Muscle of back (tissue), 3 donors: ENCODE measurements at regions not wholly inside any gene's neighbourhood (a gene's known extent, or its start where the extent isn't known, plus 50 kb on each side); places are given as distances from the start of the nearest gene placed in this dataset.

Source experiments
- DNase-seq, 3 donors: peaks; one replicate each; pipeline versions ENCODE4 v3.0.0 to v3.0.0-alpha.2; 2013

DNA sequence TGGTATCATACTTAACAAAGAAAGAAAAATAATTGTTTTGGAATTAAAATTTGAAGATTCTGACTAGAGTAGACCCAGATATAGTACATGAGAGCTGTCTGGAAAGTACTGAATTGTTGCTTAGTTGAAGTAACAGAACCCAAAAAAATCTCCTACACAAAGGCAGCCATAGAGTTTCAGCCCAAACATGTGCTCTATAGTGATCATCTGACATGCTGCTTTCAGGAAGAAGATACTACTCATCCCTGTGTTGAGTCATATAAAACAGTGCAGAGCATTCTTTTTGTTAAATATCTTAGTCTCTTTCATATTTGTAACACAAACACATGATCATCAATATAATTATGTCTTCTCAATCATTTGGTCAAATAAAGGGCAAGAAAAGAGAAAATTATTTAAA lies 84.8 kb upstream of the PTPRM start:
- no peak for DNase-seq

GRCh38 chr18:7485616-7486015 lies 81.5 kb upstream of the PTPRM start:
- DNase-seq: no peak

- no peak for DNase-seq
Observed at GRCh38 chr18:7488571-7488970, 78.5 kb upstream of the PTPRM start.

DNA sequence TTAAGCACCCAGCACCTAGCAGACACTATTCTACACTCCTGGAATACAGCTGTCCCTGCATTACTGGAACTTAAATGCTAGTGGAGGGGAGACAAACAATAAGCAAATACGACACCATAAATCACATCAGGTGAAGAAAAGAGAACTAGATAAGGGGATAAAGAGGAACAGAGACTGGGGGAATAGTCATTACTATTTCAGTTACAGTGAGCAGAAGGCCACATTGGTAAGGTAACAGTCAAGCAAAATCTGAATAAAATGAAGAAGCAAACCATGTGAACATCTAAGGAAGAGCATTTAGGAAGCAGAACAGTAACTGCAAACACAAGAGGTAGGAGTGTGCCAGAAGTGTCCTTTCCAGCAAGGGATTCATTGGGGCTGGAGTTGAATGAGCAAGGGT lies 77.0 kb upstream of the PTPRM start:
- DNase-seq: no peak

DNA sequence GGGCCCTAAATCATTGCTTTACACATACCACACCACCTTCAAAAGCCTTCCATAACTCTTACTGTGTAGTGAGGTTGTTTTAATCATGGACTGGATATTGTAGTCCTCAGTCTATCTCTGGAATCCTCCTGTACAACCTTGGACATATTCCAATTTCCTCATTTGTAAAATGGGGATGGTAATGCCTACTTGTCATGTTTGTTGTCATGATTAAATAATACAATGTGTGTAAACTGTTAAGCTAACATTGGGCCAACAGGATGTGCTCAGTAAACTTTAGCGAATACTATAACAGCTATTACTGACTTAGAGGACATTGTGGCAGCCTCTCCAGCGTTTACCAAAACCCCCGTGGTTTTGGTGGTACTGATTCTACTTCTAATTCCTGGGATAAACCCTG lies 74.7 kb upstream of the PTPRM start:
- no peak for DNase-seq

DNA sequence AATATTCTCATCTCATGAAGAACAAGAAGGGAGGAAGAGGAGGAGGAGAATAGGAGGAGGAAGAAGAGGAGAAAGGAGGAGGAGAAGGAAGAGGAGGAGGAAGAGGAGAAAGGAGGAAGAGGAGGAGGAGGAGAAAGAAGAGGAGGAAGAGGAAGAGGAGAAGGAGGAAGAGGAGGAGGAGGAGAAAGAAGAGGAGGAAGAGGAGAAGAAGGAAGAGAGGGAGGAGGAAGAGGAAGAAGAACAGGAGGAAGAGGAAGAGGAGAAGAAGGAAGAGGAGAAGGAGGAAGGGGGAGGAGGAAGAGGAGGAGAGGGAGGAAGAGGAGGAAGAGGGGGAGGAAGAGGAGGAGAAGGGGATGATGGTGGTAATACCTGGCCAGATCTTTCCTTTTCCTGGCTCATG lies 70.0 kb upstream of the PTPRM start:
- no peak for DNase-seq

DNA sequence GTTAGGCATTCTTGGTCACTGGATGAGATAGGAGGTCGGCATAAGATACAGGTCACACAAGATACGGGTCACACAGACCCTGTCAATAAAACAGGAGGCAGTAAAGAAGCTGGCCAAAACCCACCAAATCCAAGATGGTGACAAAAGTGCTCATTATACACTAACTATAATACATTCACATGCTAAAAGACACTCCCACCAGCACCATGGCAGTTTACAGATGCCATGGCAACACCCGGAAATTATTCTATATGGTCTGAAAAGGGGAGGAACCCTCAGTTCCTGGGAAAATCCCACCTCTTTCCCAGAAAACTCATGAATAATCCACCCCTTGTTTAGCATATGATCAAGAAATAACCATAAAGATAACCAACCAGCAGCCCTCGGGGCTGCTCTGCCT lies 56.0 kb upstream of the PTPRM start:
- no peak for DNase-seq

GRCh38 chr18:7512348-7512747 lies 54.8 kb upstream of the PTPRM start:
- DNase-seq: peak in 2 of 3 donors; percentile 6 to 10

DNA sequence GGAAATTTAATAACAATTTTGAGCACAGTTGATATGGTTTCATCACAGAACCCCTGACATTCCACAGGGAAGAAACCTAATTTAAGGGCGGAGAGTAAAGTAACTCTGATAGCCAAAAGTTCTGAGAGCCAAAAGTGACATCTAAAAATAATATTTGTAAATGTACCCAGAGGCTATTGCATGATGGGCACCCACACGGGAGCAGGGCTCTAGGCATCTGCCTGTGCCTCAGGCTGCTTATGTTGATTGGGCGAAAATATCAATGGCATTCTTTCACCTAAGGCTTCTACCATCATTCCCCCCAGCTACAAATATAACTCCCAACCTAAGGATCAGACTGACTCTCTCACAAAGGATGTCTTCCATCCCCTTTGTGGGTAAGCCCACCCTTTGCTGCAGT lies 54.1 kb upstream of the PTPRM start:
- DNase-seq: no peak

DNA sequence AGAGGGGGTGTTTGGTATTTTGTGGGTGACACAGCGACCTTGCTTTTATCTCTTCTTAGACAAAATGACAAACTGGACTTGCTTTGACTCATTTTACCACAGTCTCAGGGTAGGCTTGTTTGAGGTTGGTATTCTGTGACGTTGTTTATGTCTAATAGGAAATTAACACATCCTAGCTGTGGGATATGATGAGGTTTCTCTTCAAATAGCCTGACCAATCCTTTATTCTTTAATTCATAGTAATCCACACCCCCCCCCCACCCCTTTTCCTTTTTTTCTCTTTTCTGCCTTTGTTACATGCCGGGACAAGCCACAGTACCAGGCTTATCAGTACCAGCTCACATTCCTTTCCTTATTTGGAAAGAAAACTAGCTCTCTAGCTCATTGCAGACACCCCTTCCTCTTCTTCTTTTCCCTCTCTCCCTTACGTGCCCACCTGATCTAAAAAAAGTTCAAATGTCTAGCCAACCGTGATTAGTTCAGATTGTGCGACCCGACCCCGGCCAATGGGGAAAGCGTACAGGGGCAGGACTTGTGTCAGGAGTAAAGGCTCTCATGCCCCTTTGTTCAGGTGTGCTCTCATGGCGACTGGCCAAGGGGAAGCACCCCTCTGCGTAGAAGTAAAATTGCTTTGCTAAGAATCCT lies 52.2 kb upstream of the PTPRM start:
- no peak for DNase-seq

- no peak for DNase-seq
Observed at GRCh38 chr18:7516266-7517117, 50.6 kb upstream of the PTPRM start.
